ENCODE measurements at regions not wholly inside any gene's neighbourhood (a gene's known extent, or its start where the extent isn't known, plus 50 kb on each side); places are given as distances from the start of the nearest gene placed in this dataset.

DNA sequence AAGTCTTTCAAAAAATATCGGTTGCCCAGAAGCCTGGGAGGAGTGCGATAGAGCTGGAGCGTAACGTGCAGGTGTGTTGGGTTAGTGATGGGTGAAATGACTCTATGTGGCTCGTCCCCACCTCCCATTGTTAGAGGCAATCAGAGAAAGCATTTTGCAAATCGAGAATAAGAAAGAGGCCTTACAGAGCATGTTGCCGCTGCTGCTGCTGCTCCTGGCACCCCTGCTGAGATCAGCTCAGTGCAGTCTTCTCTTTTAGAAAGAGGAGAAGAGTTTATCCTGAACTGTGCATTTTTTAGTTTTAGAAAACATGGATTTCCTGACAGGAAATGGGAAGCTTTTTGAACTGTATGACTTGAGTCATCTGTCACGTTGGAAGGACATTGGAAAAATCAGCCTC lies 774.5 kb upstream of the RBFOX1 start:
- TF ChIP-seq EZH2phosphoT487 (IDR thresholded peaks at IDR 0.05; ENCODE audit: insufficient read depth, low read depth) = no peak
- no peak for TF ChIP-seq EZH2 (IDR thresholded peaks at IDR 0.05; ENCODE audit: insufficient read depth, poor library complexity, severe bottlenecking)
- no peak overlapping the region for H3K4me3 ChIP-seq
- 7 to 8% methylated on average over 8 of the region's 8 CpGs for WGBS, 2 experiments (ENCODE audit: low coverage in 1 of 2, low lambda C conversion rate in 2 of 2, missing lambda C conversion rate in 2 of 2)

DNA sequence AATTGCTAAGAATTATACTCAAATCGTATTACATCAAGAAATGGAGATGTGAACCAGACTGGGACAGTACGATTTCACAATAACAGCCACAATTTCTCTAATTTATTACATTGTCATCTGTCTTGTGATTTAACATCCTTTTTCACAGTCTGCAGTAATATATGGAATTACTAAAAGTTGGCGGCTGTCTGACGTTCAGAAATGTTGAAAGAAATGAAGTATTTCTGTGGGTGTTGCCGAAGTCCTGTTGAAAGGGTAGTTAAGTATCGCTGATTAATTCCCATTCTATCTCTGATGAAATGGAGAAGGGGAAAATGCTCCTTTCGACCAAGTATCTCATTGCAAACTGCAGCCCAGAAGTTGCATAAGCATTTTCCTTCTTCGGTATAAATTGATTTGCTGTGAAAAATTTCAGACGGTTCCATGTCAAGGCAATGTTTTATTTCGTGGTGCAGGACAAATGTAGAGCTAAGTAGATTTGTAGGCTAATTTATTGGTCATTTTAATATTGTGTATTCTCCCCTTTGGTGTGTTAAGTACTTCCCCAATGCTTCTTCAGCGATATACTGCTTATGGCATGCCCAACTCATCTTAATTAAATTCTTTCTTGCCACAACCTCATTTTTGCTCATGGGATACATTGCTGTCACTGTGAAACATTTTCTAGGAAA lies 775.2 kb upstream of the RBFOX1 start:
- no peak for DNase-seq
- in situ Hi-C loops (cut with MboI) = no loop called here
- Histone ChIP-seq H3K4me3 (no peak overlapping the region), H3K27me3 (replicated peaks; ENCODE audit: insufficient read depth) (no peaks in the 10 kb centered on the region), H3K9me3 (ENCODE audit: low read depth) (no peaks in the 10 kb centered on the region), H3K27ac (no peak overlapping the region), H3K9me2 (ENCODE audit: insufficient read depth) (no peaks in the 10 kb centered on the region), H3K36me3 (ENCODE audit: low read depth) (no peaks in the 10 kb centered on the region), H3F3A (ENCODE audit: insufficient read depth) (no peaks in the 10 kb centered on the region), H2AFZ (no peak overlapping the region), H3K4me1 (ENCODE audit: insufficient read depth) (no peaks in the 10 kb centered on the region), H3K4me2 (ENCODE audit: unreplicated experiment) (no peak overlapping the region), H4K20me1 (ENCODE audit: insufficient read depth) (no peaks in the 10 kb centered on the region), H3K79me2 (ENCODE audit: insufficient read depth) (no peaks in the 10 kb centered on the region), H3K9ac (no peak overlapping the region)
- TF ChIP-seq EZH2phosphoT487 (IDR thresholded peaks at IDR 0.05; ENCODE audit: insufficient read depth, low read depth) = no peak
- no peak for TF ChIP-seq EZH2 (IDR thresholded peaks at IDR 0.05; ENCODE audit: insufficient read depth, poor library complexity, severe bottlenecking)
- WGBS, 2 experiments (ENCODE audit: low coverage in 1 of 2, low lambda C conversion rate in 2 of 2, missing lambda C conversion rate in 2 of 2) = 5 to 7% methylated on average over 11 of the region's 11 CpGs

More for the DNA sequence above, 774.5 kb upstream of the RBFOX1 start:
- Histone ChIP-seq H3K27me3 (replicated peaks; ENCODE audit: insufficient read depth) (no peaks in the 10 kb centered on the region), H3F3A (ENCODE audit: insufficient read depth) (no peaks in the 10 kb centered on the region), H3K36me3 (ENCODE audit: low read depth) (no peaks in the 10 kb centered on the region), H3K9me2 (ENCODE audit: insufficient read depth) (no peaks in the 10 kb centered on the region), H4K20me1 (ENCODE audit: insufficient read depth) (no peaks in the 10 kb centered on the region), H3K4me2 (ENCODE audit: unreplicated experiment) (no peak overlapping the region), H3K4me1 (ENCODE audit: insufficient read depth) (no peaks in the 10 kb centered on the region), H3K27ac (no peak overlapping the region), H3K9ac (no peak overlapping the region), H2AFZ (no peak overlapping the region), H3K9me3 (ENCODE audit: low read depth) (no peaks in the 10 kb centered on the region), H3K79me2 (ENCODE audit: insufficient read depth) (no peaks in the 10 kb centered on the region)
- in situ Hi-C loops (cut with MboI) = no loop called here
- DNase-seq = no peak

GRCh38 chr16:6549415-6549814 lies 783.2 kb upstream of the RBFOX1 start:
- Histone ChIP-seq H3K9me3 (ENCODE audit: low read depth) (no peaks in the 10 kb centered on the region), H3K4me2 (ENCODE audit: unreplicated experiment) (no peak overlapping the region), H3K27ac (no peak overlapping the region), H3K4me1 (ENCODE audit: insufficient read depth) (no peaks in the 10 kb centered on the region), H3K79me2 (ENCODE audit: insufficient read depth) (no peaks in the 10 kb centered on the region), H4K20me1 (ENCODE audit: insufficient read depth) (no peaks in the 10 kb centered on the region), H2AFZ (no peak overlapping the region), H3K27me3 (replicated peaks; ENCODE audit: insufficient read depth) (no peaks in the 10 kb centered on the region), H3K4me3 (no peak overlapping the region), H3F3A (ENCODE audit: insufficient read depth) (no peaks in the 10 kb centered on the region), H3K36me3 (ENCODE audit: low read depth) (no peaks in the 10 kb centered on the region), H3K9ac (no peak overlapping the region), H3K9me2 (ENCODE audit: insufficient read depth) (no peaks in the 10 kb centered on the region)
- in situ Hi-C loops (cut with MboI) = no loop called here
- 8 to 36% methylated on average over 1 of the region's 1 CpG for WGBS, 2 experiments (ENCODE audit: low coverage in 1 of 2, low lambda C conversion rate in 2 of 2, missing lambda C conversion rate in 2 of 2)
- DNase-seq = no peak
- no peak for TF ChIP-seq EZH2phosphoT487 (IDR thresholded peaks at IDR 0.05; ENCODE audit: insufficient read depth, low read depth)
- TF ChIP-seq EZH2 (IDR thresholded peaks at IDR 0.05; ENCODE audit: insufficient read depth, poor library complexity, severe bottlenecking) = no peak

DNA sequence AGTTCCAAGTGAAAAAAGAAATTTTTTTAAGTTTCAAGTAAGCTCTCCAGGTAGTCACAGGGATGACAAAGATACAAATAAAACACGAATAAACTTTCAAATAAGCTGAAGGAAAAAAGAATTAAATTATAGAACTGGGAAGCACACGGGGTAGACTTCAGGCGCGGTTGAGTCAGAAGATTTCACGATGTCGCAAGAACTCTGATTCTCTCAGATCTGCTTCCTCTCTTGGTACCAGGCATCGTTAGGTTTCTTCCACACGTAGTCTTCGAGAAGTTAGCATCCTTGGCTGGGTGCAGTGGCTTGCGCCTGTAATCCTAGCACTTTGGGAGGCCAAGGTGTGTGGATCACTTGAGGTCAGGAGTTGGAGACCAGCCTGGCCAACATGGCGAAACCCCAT lies 784.1 kb upstream of the RBFOX1 start:
- no peak overlapping the region for H3K4me3 ChIP-seq
- no peak overlapping the region for H3K4me2 ChIP-seq (ENCODE audit: unreplicated experiment)
- no peak overlapping the region for H2AFZ ChIP-seq
- no peaks in the 10 kb centered on the region for H4K20me1 ChIP-seq (ENCODE audit: insufficient read depth)
- H3K9me2 ChIP-seq (ENCODE audit: insufficient read depth) = no peaks in the 10 kb centered on the region
- no peaks in the 10 kb centered on the region for H3K4me1 ChIP-seq (ENCODE audit: insufficient read depth)
- no peak overlapping the region for H3K27ac ChIP-seq
- no peak overlapping the region for H3K9ac ChIP-seq
- WGBS, 2 experiments (ENCODE audit: low coverage in 1 of 2, low lambda C conversion rate in 2 of 2, missing lambda C conversion rate in 2 of 2) = 63 to 64% methylated on average over 11 of the region's 11 CpGs
- H3K36me3 ChIP-seq (ENCODE audit: low read depth) = no peaks in the 10 kb centered on the region
- no peak for DNase-seq
- no peaks in the 10 kb centered on the region for H3K79me2 ChIP-seq (ENCODE audit: insufficient read depth)
- TF ChIP-seq EZH2phosphoT487 (IDR thresholded peaks at IDR 0.05; ENCODE audit: insufficient read depth, low read depth) = no peak
- no peaks in the 10 kb centered on the region for H3K27me3 ChIP-seq (replicated peaks; ENCODE audit: insufficient read depth)
- H3F3A ChIP-seq (ENCODE audit: insufficient read depth) = no peaks in the 10 kb centered on the region
- no peaks in the 10 kb centered on the region for H3K9me3 ChIP-seq (ENCODE audit: low read depth)
- in situ Hi-C loops (cut with MboI) = no loop called here

DNA sequence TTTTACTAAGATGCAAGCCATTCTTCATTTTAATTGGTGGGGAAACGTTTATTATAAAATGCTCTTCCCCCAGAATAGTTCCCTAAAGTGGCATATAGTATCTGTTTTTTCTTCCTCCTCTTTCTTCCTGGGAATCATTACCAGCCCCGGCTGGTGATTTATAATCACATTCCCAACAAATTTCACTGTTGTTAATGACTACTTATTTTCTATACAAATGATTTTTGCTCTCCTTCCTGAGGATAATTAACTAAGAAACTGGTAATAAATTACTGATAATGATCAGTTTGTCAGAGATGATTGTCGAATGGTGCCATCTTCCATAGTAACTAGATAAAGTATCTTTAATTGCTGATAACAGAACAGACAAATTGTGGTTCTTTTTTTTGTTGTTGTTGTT lies 785.5 kb upstream of the RBFOX1 start:
- in situ Hi-C loops (cut with MboI) = no loop called here
- Histone ChIP-seq H3K79me2 (ENCODE audit: insufficient read depth) (no peaks in the 10 kb centered on the region), H3K4me3 (no peak overlapping the region), H3K4me1 (ENCODE audit: insufficient read depth) (no peaks in the 10 kb centered on the region), H3K9ac (no peak overlapping the region), H3F3A (ENCODE audit: insufficient read depth) (no peaks in the 10 kb centered on the region), H3K9me3 (ENCODE audit: low read depth) (no peaks in the 10 kb centered on the region), H3K36me3 (ENCODE audit: low read depth) (no peaks in the 10 kb centered on the region), H3K4me2 (ENCODE audit: unreplicated experiment) (no peak overlapping the region), H3K9me2 (ENCODE audit: insufficient read depth) (no peaks in the 10 kb centered on the region), H4K20me1 (ENCODE audit: insufficient read depth) (no peaks in the 10 kb centered on the region), H3K27ac (no peak overlapping the region), H3K27me3 (replicated peaks; ENCODE audit: insufficient read depth) (no peaks in the 10 kb centered on the region), H2AFZ (no peak overlapping the region)
- WGBS, 2 experiments (ENCODE audit: low coverage in 1 of 2, low lambda C conversion rate in 2 of 2, missing lambda C conversion rate in 2 of 2) = 7 to 11% methylated on average over 3 of the region's 3 CpGs
- TF ChIP-seq EZH2 (IDR thresholded peaks at IDR 0.05; ENCODE audit: insufficient read depth, poor library complexity, severe bottlenecking) = no peak
- TF ChIP-seq EZH2phosphoT487 (IDR thresholded peaks at IDR 0.05; ENCODE audit: insufficient read depth, low read depth) = no peak
- no peak for DNase-seq

All from GM23248 (cell line).